IMR-90 (cell line): ENCODE measurements at regions not wholly inside any gene's neighbourhood (a gene's known extent, or its start where the extent isn't known, plus 50 kb on each side); places are given as distances from the start of the nearest gene placed in this dataset.

Experiments
- ATAC-seq: fragments of 200-7000 bp; cut with Tn5 transposase; 2 replicates; pipeline ENCODE4 v1.9.1; 2020; ENCODE audit warnings: low read depth, mild to moderate bottlenecking, moderate library complexity
- BruUV-seq: library from RNA; stranded (reverse); fragments of 400-500 nt; replicated peaks from 2 replicates; lab custom pipeline; 2021; lab: Mats Ljungman, UMichigan
- CTCF ChIA-PET: fragments of 300-600 bp; formaldehyde crosslinking; extraction: SDS; loops from one replicate; lab custom pipeline; 2021; ENCODE audit warnings: antibody characterized with exemption; lab: Yijun Ruan, JAX
- POLR2A ChIA-PET: fragments of 300-600 bp; sonication (Branson Sonifier 250); formaldehyde crosslinking; loops from one replicate; lab custom pipeline; 2022; ENCODE audit warnings: antibody characterized with exemption; ENCODE audit not compliant: unreplicated experiment; lab: Charles Lee
- DNase-seq: peaks from one replicate; pipeline ENCODE4 v3.0.0; 2013
- H2AFZ ChIP-seq: replicated peaks from 2 replicates; pipeline ENCODE3; 2013; ENCODE audit warnings: low read length, mild to moderate bottlenecking; ENCODE audit not compliant: poor library complexity
- H2AK5ac ChIP-seq: 2 replicates; pipeline ENCODE4 v1.6.1; 2013; ENCODE audit warnings: low read depth, low read length, inconsistent platforms
- H2AK9ac ChIP-seq: replicated peaks from 2 replicates; pipeline ENCODE3; 2013; ENCODE audit warnings: mild to moderate bottlenecking, low read depth, low read length, moderate library complexity; ENCODE audit not compliant: poor library complexity
- H2BK120ac ChIP-seq: 2 replicates; pipeline ENCODE4 v1.6.1; 2013; ENCODE audit warnings: low read depth, low read length, inconsistent platforms
- H2BK15ac ChIP-seq: 3 replicates; pipeline ENCODE4 v1.6.1; 2013; ENCODE audit warnings: low read depth, low read length, inconsistent platforms
- H2BK20ac ChIP-seq: 2 replicates; pipeline ENCODE4 v1.6.1; 2013; ENCODE audit warnings: low read depth, mild to moderate bottlenecking, inconsistent platforms, low read length, moderate library complexity
- H2BK5ac ChIP-seq: 2 replicates; pipeline ENCODE4 v1.6.1; 2013; ENCODE audit warnings: mild to moderate bottlenecking, low read depth, low read length, inconsistent platforms; ENCODE audit not compliant: poor library complexity, severe bottlenecking
- H3K14ac ChIP-seq: replicated peaks from 2 replicates; pipeline ENCODE4 v1.6.1; 2013; ENCODE audit warnings: low read depth, low read length, inconsistent platforms
- H3K18ac ChIP-seq: 2 replicates; pipeline ENCODE4 v1.6.1; 2013; ENCODE audit warnings: low read depth, low read length, control low read depth
- H3K23ac ChIP-seq: 2 replicates; pipeline ENCODE4 v1.6.1; 2013; ENCODE audit warnings: low read depth, low read length, inconsistent platforms
- H3K27ac ChIP-seq: 2 replicates; pipeline ENCODE4 v1.5.1; 2013; ENCODE audit warnings: mild to moderate bottlenecking, control low read depth, low read length; ENCODE audit not compliant: insufficient read depth
- H3K27me3 ChIP-seq: 2 replicates; pipeline ENCODE4 v1.6.1; 2013; ENCODE audit warnings: low read length; ENCODE audit not compliant: control insufficient read depth, insufficient read depth
- H3K36me3 ChIP-seq: 2 replicates; pipeline ENCODE4 v1.6.1; 2013; ENCODE audit warnings: low read length, mixed read lengths; ENCODE audit not compliant: control insufficient read depth, insufficient read depth
- H3K4ac ChIP-seq: 2 replicates; pipeline ENCODE4 v1.6.1; 2013; ENCODE audit warnings: low read depth, low read length, inconsistent platforms
- H3K4me1 ChIP-seq: 2 replicates; pipeline ENCODE4 v1.6.1; 2013; ENCODE audit warnings: low read length, mixed read lengths; ENCODE audit not compliant: control insufficient read depth, insufficient read depth
- H3K4me2 ChIP-seq: 2 replicates; pipeline ENCODE4 v1.6.1; 2013; ENCODE audit warnings: low read depth, mild to moderate bottlenecking, control low read depth, low read length, moderate library complexity
- H3K4me3 ChIP-seq: 2 replicates; pipeline ENCODE4 v1.5.1; 2013; ENCODE audit warnings: low read depth, mild to moderate bottlenecking, control low read depth, low read length, moderate library complexity; ENCODE audit not compliant: insufficient read depth
- H3K56ac ChIP-seq: 2 replicates; pipeline ENCODE4 v1.6.1; 2013; ENCODE audit warnings: low read length, inconsistent platforms; ENCODE audit not compliant: insufficient read depth; ENCODE audit errors: extremely low read depth
- H3K79me1 ChIP-seq, 2 experiments: 2 replicates each; pipeline ENCODE4 v1.6.1; 2013; ENCODE audit warnings: low read length in 2 of 2, inconsistent platforms in 1 of 2, low read depth in 1 of 2
- H3K9ac ChIP-seq: 2 replicates; pipeline ENCODE4 v1.6.1; 2013; ENCODE audit warnings: low read depth, low read length, control low read depth
- H3K9me1 ChIP-seq: 2 replicates; pipeline ENCODE4 v1.6.1; 2013; ENCODE audit warnings: low read length, inconsistent platforms; ENCODE audit not compliant: insufficient read depth
- H3K9me3 ChIP-seq: 2 replicates; pipeline ENCODE4 v1.6.1; 2013; ENCODE audit warnings: low read length; ENCODE audit not compliant: control insufficient read depth, insufficient read depth
- H4K20me1 ChIP-seq: 2 replicates; pipeline ENCODE4 v1.6.1; 2013; ENCODE audit warnings: low read length, inconsistent platforms; ENCODE audit not compliant: insufficient read depth
- H4K5ac ChIP-seq: 2 replicates; pipeline ENCODE4 v1.6.1; 2013; ENCODE audit warnings: mild to moderate bottlenecking, low read depth, low read length, control low read depth
- H4K8ac ChIP-seq, 2 experiments: 2 replicates each; pipeline ENCODE4 v1.6.1; 2013; ENCODE audit warnings: low read depth in 2 of 2, low read length in 2 of 2, control low read depth in 1 of 2, inconsistent platforms in 1 of 2
- H4K91ac ChIP-seq: 2 replicates; pipeline ENCODE4 v1.6.1; 2013; ENCODE audit warnings: low read depth, low read length, inconsistent platforms; ENCODE audit not compliant: insufficient read depth
- CEBPB ChIP-seq: IDR thresholded peaks from 2 replicates; pipeline ENCODE4 v1.6.1; 2012; ENCODE audit warnings: low read depth, low read length, improper control_type of control experiment
- CHD1 ChIP-seq: IDR thresholded peaks from 2 replicates; pipeline ENCODE4 v1.6.1; 2012; ENCODE audit warnings: low read depth, low read length, improper control_type of control experiment
- WGBS, 2 experiments: methylation state at CpG; one replicate each; pipeline versions ENCODE4 v1.1.5 to v1.1.7; 2013; ENCODE audit warnings: missing lambda C conversion rate in 2 of 2; ENCODE audit not compliant: insufficient read length in 1 of 2; ENCODE audit errors: extremely low coverage in 2 of 2; 5-methylcytosine and 5-hydroxymethylcytosine counted together
- dilution Hi-C: fragments of 300-500 bp; cut with HindIII; formaldehyde crosslinking; loops from one replicate; pipeline ENCODE4 v1.14.3; 2018; ENCODE audit warnings: low sequenced_read_pairs; ENCODE audit not compliant: unreplicated experiment
- in situ Hi-C: fragments of 300-500 bp; cut with MboI; formaldehyde crosslinking; loops from 3 replicates; pipeline ENCODE4 v1.14.3; 2019; ENCODE audit warnings: low sequenced_read_pairs, inconsistent platforms, mixed read lengths
- intact Hi-C: fragments of 100-400 bp; cut with micrococcal nuclease; formaldehyde crosslinking; loops from 2 replicates; pipeline ENCODE4 v1.10.0; 2022
- TF ChIP-seq, protein P1 (sequence below): conservative IDR thresholded peaks from 2 replicates; pipeline ENCODE4 v1.5.1; 2012; ENCODE audit warnings: mild to moderate bottlenecking, low read depth, low read length, improper control_type of control experiment

DNA sequence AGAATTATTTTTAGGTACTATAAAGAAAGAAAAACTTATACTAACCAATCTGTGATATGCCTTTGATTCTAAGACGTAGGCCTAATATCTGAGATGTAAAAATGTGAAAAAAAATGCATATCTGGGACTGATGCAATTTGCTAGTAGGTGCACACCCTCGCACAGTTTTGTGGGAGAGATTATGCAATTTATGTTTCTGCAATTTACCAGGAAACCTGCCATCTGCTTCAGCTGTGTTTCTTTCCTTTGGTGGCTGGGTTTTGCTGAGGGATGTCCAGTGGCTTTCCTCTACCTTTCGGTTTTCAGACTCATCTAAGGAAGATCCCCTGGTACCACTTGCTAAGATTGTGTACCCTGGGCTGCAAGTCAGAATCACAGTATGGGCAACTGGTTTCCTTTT lies 186.9 kb downstream of the ZFP64 start:
- Histone ChIP-seq H3K9ac (no peak overlapping the region), H2BK15ac (no peak overlapping the region), H3K27me3 (no peaks in the 10 kb centered on the region), H4K20me1 (no peaks in the 10 kb centered on the region), H3K9me3 (no peaks in the 10 kb centered on the region), H4K8ac (no peak overlapping the region), H4K91ac (no peak overlapping the region), H2BK20ac (no peak overlapping the region), H3K36me3 (no peaks in the 10 kb centered on the region), H3K4me3 (no peak overlapping the region), H3K27ac (no peak overlapping the region), H3K18ac (peak overlapping the region; percentile 51; the same call in 1 of the 2 replicates), H2BK120ac (peak overlapping the region; percentile 33; the same call in 1 of the 2 replicates), H2AFZ (no peak overlapping the region), H2BK5ac (no peak overlapping the region), H3K4me2 (peak overlapping the region; percentile 64), H3K14ac (no peak overlapping the region), H3K23ac (no peak overlapping the region), H2AK5ac (no peak overlapping the region), H3K56ac (no peak overlapping the region), H3K9me1 (no peaks in the 10 kb centered on the region), H4K5ac (no peak overlapping the region), H3K4ac (no peak overlapping the region), H3K79me1 (no peaks in the 10 kb centered on the region), H2AK9ac (no peak overlapping the region), H3K4me1 (peaks cover 4% of the 10 kb centered on the region)
- DNase-seq = peak; percentile 72
- TF ChIP-seq CHD1 (no peak), CEBPB (peak; percentile 90)
- TF ChIP-seq, protein P1, sequence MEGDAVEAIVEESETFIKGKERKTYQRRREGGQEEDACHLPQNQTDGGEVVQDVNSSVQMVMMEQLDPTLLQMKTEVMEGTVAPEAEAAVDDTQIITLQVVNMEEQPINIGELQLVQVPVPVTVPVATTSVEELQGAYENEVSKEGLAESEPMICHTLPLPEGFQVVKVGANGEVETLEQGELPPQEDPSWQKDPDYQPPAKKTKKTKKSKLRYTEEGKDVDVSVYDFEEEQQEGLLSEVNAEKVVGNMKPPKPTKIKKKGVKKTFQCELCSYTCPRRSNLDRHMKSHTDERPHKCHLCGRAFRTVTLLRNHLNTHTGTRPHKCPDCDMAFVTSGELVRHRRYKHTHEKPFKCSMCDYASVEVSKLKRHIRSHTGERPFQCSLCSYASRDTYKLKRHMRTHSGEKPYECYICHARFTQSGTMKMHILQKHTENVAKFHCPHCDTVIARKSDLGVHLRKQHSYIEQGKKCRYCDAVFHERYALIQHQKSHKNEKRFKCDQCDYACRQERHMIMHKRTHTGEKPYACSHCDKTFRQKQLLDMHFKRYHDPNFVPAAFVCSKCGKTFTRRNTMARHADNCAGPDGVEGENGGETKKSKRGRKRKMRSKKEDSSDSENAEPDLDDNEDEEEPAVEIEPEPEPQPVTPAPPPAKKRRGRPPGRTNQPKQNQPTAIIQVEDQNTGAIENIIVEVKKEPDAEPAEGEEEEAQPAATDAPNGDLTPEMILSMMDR = no peak
- intact Hi-C loops = no loop called here
- WGBS, 2 experiments = no CpG with 5 or more reads among the region's 3 CpGs
- in situ Hi-C loops = no loop called here
- dilution Hi-C loops = no loop called here
- no TSS peak for BruUV-seq
- CTCF ChIA-PET = no interaction called here
- peak; percentile 51 for ATAC-seq
- POLR2A ChIA-PET = no interaction called here
